Activated CD8-positive, alpha-beta T cell treated with anti-CD3 and anti-CD28 coated beads, Interleukin-2, amount 10 ng/mL, durations not matched to agents 7 days and 5 days (primary cell): ENCODE measurements at regions not wholly inside any gene's neighbourhood (a gene's known extent, or its start where the extent isn't known, plus 50 kb on each side); places are given as distances from the start of the nearest gene placed in this dataset.

ENCODE experiments used
- ATAC-seq: fragments of 150-1000 bp; cut with Tn5 transposase; one replicate; pipeline ENCODE4 v1.10.0; 2021; ENCODE audit warnings: moderate library complexity
- CTCF ChIA-PET: fragments of 350-600 bp; sonication (Branson Sonifier 250); formaldehyde crosslinking; loops from one replicate; lab custom pipeline; 2021; ENCODE audit warnings: antibody characterized with exemption; lab: Charles Lee
- POLR2A ChIA-PET: fragments of 350-600 bp; sonication (Branson Sonifier 250); formaldehyde crosslinking; loops from one replicate; lab custom pipeline; 2021; ENCODE audit warnings: antibody characterized with exemption; lab: Charles Lee
- DNase-seq: peaks from one replicate; pipeline ENCODE4 v3.0.0-alpha.2; 2020
- H3K27ac Mint-ChIP-seq: one replicate; pipeline ENCODE4 v1.8.0; 2021; ENCODE audit warnings: mild to moderate bottlenecking, mixed read lengths
- H3K27me3 Mint-ChIP-seq: one replicate; pipeline ENCODE4 v1.8.0; 2021; ENCODE audit warnings: low read depth, mixed read lengths
- H3K36me3 Mint-ChIP-seq: one replicate; pipeline ENCODE4 v1.8.0; 2021; ENCODE audit warnings: low read depth, mixed read lengths
- H3K4me1 Mint-ChIP-seq: one replicate; pipeline ENCODE4 v1.8.0; 2021; ENCODE audit warnings: low read depth, mixed read lengths
- H3K4me3 Mint-ChIP-seq: one replicate; pipeline ENCODE4 v1.8.0; 2021; ENCODE audit warnings: mild to moderate bottlenecking, mixed read lengths
- H3K9me3 Mint-ChIP-seq: one replicate; pipeline ENCODE4 v1.8.0; 2022; ENCODE audit warnings: mixed read lengths; ENCODE audit not compliant: insufficient read depth

- Mint-ChIP-seq H3K27me3 (peaks cover 3% of the 10 kb centered on the region), H3K4me3 (no peak overlapping the region), H3K4me1 (peaks cover 2% of the 10 kb centered on the region), H3K27ac (no peak overlapping the region), H3K36me3 (no peaks in the 10 kb centered on the region), H3K9me3 (no peaks in the 10 kb centered on the region)
- DNase-seq: no peak
- ChIA-PET POLR2A (no interaction called here), CTCF (no interaction called here)
- no peak for ATAC-seq
These were observed 56.2 kb upstream of the DPYSL4 start for GRCh38 chr10:132130286-132131265.

- H3K9me3 Mint-ChIP-seq: no peaks in the 10 kb centered on the region
- POLR2A ChIA-PET: no interaction called here
- no peaks in the 10 kb centered on the region for H3K36me3 Mint-ChIP-seq
- H3K4me3 Mint-ChIP-seq: no peak overlapping the region
- H3K27me3 Mint-ChIP-seq: peaks cover 3% of the 10 kb centered on the region
- CTCF ChIA-PET: no interaction called here
- H3K4me1 Mint-ChIP-seq: peaks cover 2% of the 10 kb centered on the region
- DNase-seq (no peak), ATAC-seq (no peak)
- H3K27ac Mint-ChIP-seq: no peak overlapping the region
These were observed 54.9 kb upstream of the DPYSL4 start for GRCh38 chr10:132131581-132132420.

GRCh38 chr10:132132421-132132841 lies 54.3 kb upstream of the DPYSL4 start:
- ChIA-PET CTCF (no interaction called here), POLR2A (no interaction called here)
- Mint-ChIP-seq H3K27ac (no peak overlapping the region), H3K27me3 (peaks cover 3% of the 10 kb centered on the region), H3K4me3 (no peak overlapping the region), H3K9me3 (no peaks in the 10 kb centered on the region), H3K36me3 (no peaks in the 10 kb centered on the region), H3K4me1 (peaks cover 2% of the 10 kb centered on the region)
- DNase-seq (no peak), ATAC-seq (no peak)

GRCh38 chr10:132133005-132133404 lies 53.7 kb upstream of the DPYSL4 start:
- peaks cover 2% of the 10 kb centered on the region for H3K4me1 Mint-ChIP-seq
- POLR2A ChIA-PET: no interaction called here
- peaks cover 3% of the 10 kb centered on the region for H3K27me3 Mint-ChIP-seq
- CTCF ChIA-PET: no interaction called here
- DNase-seq (no peak), ATAC-seq (peak; percentile 29)
- no peak overlapping the region for H3K4me3 Mint-ChIP-seq
- no peaks in the 10 kb centered on the region for H3K36me3 Mint-ChIP-seq
- H3K9me3 Mint-ChIP-seq: no peaks in the 10 kb centered on the region
- no peak overlapping the region for H3K27ac Mint-ChIP-seq

GRCh38 chr10:132133449-132134240 lies 53.1 kb upstream of the DPYSL4 start:
- CTCF ChIA-PET: no interaction called here
- Mint-ChIP-seq H3K27ac (no peak overlapping the region), H3K36me3 (no peaks in the 10 kb centered on the region), H3K9me3 (no peaks in the 10 kb centered on the region), H3K4me1 (peaks cover 2% of the 10 kb centered on the region), H3K4me3 (no peak overlapping the region), H3K27me3 (peaks cover 3% of the 10 kb centered on the region)
- ATAC-seq (peak; percentile 24), DNase-seq (no peak)
- POLR2A ChIA-PET: no interaction called here

GRCh38 chr10:132134241-132135052 lies 52.3 kb upstream of the DPYSL4 start:
- Mint-ChIP-seq H3K36me3 (no peaks in the 10 kb centered on the region), H3K27ac (no peak overlapping the region), H3K4me1 (peaks cover 2% of the 10 kb centered on the region), H3K9me3 (no peaks in the 10 kb centered on the region), H3K4me3 (no peak overlapping the region), H3K27me3 (no peaks in the 10 kb centered on the region)
- POLR2A ChIA-PET: no interaction called here
- CTCF ChIA-PET: no interaction called here
- ATAC-seq (no peak), DNase-seq (no peak)

- H3K4me1 Mint-ChIP-seq: peaks cover 2% of the 10 kb centered on the region
- no peaks in the 10 kb centered on the region for H3K36me3 Mint-ChIP-seq
- no peak overlapping the region for H3K27ac Mint-ChIP-seq
- POLR2A ChIA-PET: no interaction called here
- no peaks in the 10 kb centered on the region for H3K9me3 Mint-ChIP-seq
- DNase-seq (no peak), ATAC-seq (no peak)
- H3K27me3 Mint-ChIP-seq: no peaks in the 10 kb centered on the region
- CTCF ChIA-PET: no interaction called here
- H3K4me3 Mint-ChIP-seq: no peak overlapping the region
These were observed 51.5 kb upstream of the DPYSL4 start for GRCh38 chr10:132135053-132135872.

GRCh38 chr10:132136097-132136521 lies 50.6 kb upstream of the DPYSL4 start:
- DNase-seq (no peak), ATAC-seq (no peak)
- H3K36me3 Mint-ChIP-seq: no peaks in the 10 kb centered on the region
- no peak overlapping the region for H3K27ac Mint-ChIP-seq
- no peak overlapping the region for H3K4me3 Mint-ChIP-seq
- H3K4me1 Mint-ChIP-seq: peaks cover 2% of the 10 kb centered on the region
- no peaks in the 10 kb centered on the region for H3K27me3 Mint-ChIP-seq
- POLR2A ChIA-PET: no interaction called here
- CTCF ChIA-PET: no interaction called here
- H3K9me3 Mint-ChIP-seq: no peaks in the 10 kb centered on the region

GRCh38 chr10:132136689-132137088 lies 50.1 kb upstream of the DPYSL4 start:
- Mint-ChIP-seq H3K4me3 (no peak overlapping the region), H3K9me3 (no peaks in the 10 kb centered on the region), H3K27me3 (no peaks in the 10 kb centered on the region), H3K4me1 (peaks cover 2% of the 10 kb centered on the region), H3K27ac (no peak overlapping the region), H3K36me3 (no peaks in the 10 kb centered on the region)
- ATAC-seq (no peak), DNase-seq (no peak)
- ChIA-PET POLR2A (no interaction called here), CTCF (no interaction called here)
